Smooth muscle cell (in vitro differentiated cells): ENCODE measurements at regions not wholly inside any gene's neighbourhood (a gene's known extent, or its start where the extent isn't known, plus 50 kb on each side); places are given as distances from the start of the nearest gene placed in this dataset.

ENCODE experiments used
- DNase-seq: peaks from one replicate; lab custom pipeline; 2025; ENCODE audit not compliant: unreplicated experiment; lab: John Stamatoyannopoulos, UW
- H2AFZ ChIP-seq: fragments of 200-600 bp; sonication (generic); 2 replicates; pipeline ENCODE4 v1.6.0; 2016; ENCODE audit warnings: antibody characterized with exemption, low read depth, mild to moderate bottlenecking
- H3F3A ChIP-seq: fragments of 200-600 bp; sonication (generic); 2 replicates; pipeline ENCODE4 v1.6.0; 2017; ENCODE audit warnings: antibody characterized with exemption, low read depth
- H3K27ac ChIP-seq: fragments of 200-600 bp; sonication (generic); 2 replicates; pipeline ENCODE4 v1.5.1; 2016; ENCODE audit warnings: low read depth, mild to moderate bottlenecking
- H3K27me3 ChIP-seq: fragments of 200-600 bp; sonication (generic); 2 replicates; pipeline ENCODE4 v1.6.1; 2016; ENCODE audit warnings: low read depth, mild to moderate bottlenecking
- H3K36me3 ChIP-seq: fragments of 200-600 bp; sonication (generic); 2 replicates; pipeline ENCODE4 v1.5.1; 2016; ENCODE audit warnings: low read depth
- H3K4me1 ChIP-seq: fragments of 200-600 bp; sonication (generic); 2 replicates; pipeline ENCODE4 v1.5.1; 2016; ENCODE audit warnings: low read depth
- H3K4me2 ChIP-seq: fragments of 200-600 bp; sonication (generic); 2 replicates; pipeline ENCODE4 v1.6.0; 2016; ENCODE audit warnings: mild to moderate bottlenecking
- H3K4me3 ChIP-seq: fragments of 200-600 bp; sonication (generic); 2 replicates; pipeline ENCODE4 v1.5.1; 2016; ENCODE audit warnings: mild to moderate bottlenecking
- H3K79me2 ChIP-seq: fragments of 200-600 bp; sonication (generic); 2 replicates; pipeline ENCODE4 v1.6.0; 2016; ENCODE audit warnings: low read depth, mild to moderate bottlenecking
- H3K9ac ChIP-seq: fragments of 200-600 bp; sonication (generic); 2 replicates; pipeline ENCODE4 v1.6.0; 2016; ENCODE audit warnings: low read depth
- H3K9me3 ChIP-seq: fragments of 200-600 bp; sonication (generic); replicated peaks from 2 replicates; pipeline ENCODE4 v1.5.1; 2016; ENCODE audit warnings: low read depth
- H4K20me1 ChIP-seq: fragments of 200-600 bp; sonication (generic); 2 replicates; pipeline ENCODE4 v1.6.0; 2016; ENCODE audit warnings: low read depth
- WGBS: methylation state at CpG from one replicate; pipeline ENCODE4 v1.1.7; 2016; ENCODE audit warnings: low lambda C conversion rate; 5-methylcytosine and 5-hydroxymethylcytosine counted together
- TF ChIP-seq, protein P1 (sequence below): fragments of 200-600 bp; sonication (generic); IDR thresholded peaks from 2 replicates; pipeline ENCODE4 v1.5.1; 2017; ENCODE audit warnings: borderline replicate concordance, mild to moderate bottlenecking, antibody characterized with exemption; ENCODE audit not compliant: insufficient read depth, poor library complexity, severe bottlenecking

DNA sequence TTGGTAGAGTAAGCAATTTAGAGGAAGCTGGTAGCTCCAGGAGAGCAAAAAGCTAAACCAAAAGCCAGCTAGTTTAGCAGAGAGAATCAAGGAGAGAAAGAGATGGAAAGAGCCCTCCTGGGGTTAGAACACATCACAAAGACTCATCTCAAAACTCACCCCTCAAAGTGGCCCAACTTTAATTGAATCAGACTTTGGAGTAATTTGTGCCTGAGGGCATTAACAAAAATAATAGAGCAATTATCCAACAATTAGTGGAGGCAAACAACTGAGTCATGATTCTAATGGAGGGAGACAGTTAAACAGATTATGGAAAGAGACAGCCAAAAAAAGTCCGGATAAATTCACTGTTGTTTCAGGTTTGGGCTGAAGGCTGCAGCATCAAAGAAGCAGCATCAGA, 417.4 kb downstream of the KCNJ3 start:
- Histone ChIP-seq H3K9ac (no peak overlapping the region), H3K36me3 (no peaks in the 10 kb centered on the region), H3K27me3 (no peaks in the 10 kb centered on the region), H3K9me3 (no peaks in the 10 kb centered on the region), H3K4me3 (no peak overlapping the region), H3K4me1 (peaks cover 3% of the 10 kb centered on the region), H3F3A (no peaks in the 10 kb centered on the region), H4K20me1 (no peaks in the 10 kb centered on the region), H3K4me2 (no peak overlapping the region), H3K27ac (no peak overlapping the region), H3K79me2 (no peaks in the 10 kb centered on the region), H2AFZ (no peak overlapping the region)
- whole genome bisulfite sequencing, result 83% methylated on average over 1 of the region's 1 CpG
- DNase-seq, result no peak
- TF ChIP-seq, protein P1, sequence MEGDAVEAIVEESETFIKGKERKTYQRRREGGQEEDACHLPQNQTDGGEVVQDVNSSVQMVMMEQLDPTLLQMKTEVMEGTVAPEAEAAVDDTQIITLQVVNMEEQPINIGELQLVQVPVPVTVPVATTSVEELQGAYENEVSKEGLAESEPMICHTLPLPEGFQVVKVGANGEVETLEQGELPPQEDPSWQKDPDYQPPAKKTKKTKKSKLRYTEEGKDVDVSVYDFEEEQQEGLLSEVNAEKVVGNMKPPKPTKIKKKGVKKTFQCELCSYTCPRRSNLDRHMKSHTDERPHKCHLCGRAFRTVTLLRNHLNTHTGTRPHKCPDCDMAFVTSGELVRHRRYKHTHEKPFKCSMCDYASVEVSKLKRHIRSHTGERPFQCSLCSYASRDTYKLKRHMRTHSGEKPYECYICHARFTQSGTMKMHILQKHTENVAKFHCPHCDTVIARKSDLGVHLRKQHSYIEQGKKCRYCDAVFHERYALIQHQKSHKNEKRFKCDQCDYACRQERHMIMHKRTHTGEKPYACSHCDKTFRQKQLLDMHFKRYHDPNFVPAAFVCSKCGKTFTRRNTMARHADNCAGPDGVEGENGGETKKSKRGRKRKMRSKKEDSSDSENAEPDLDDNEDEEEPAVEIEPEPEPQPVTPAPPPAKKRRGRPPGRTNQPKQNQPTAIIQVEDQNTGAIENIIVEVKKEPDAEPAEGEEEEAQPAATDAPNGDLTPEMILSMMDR, result no peak

DNA sequence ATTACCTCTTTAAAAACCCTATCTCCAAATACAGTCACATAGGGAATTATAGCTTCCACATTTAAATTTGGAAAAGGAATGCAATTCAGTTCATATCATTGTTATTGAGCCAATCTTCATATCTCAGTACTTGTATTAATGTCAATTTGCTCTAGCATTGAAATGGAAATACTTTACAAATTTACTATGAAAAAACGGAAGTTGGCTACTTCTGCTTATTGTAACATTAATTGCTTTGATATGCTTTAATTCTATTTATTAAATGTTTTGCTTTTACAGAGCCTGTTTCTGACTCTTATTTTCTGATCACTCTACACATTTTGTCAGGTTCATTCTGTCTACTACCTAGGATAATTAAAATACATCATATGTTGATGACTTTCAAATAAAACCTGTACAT, 412.6 kb downstream of the KCNJ3 start:
- TF ChIP-seq, protein P1, result no peak
- no peaks in the 10 kb centered on the region for H3K9me3 ChIP-seq
- no peaks in the 10 kb centered on the region for H3K27me3 ChIP-seq
- H3K9ac ChIP-seq, result no peak overlapping the region
- no peaks in the 10 kb centered on the region for H3F3A ChIP-seq
- no peaks in the 10 kb centered on the region for H3K79me2 ChIP-seq
- no peak overlapping the region for H2AFZ ChIP-seq
- no peak overlapping the region for H3K4me2 ChIP-seq
- H3K27ac ChIP-seq, result no peak overlapping the region
- whole genome bisulfite sequencing, result 93% methylated on average over 1 of the region's 1 CpG
- no peak for DNase-seq
- no peaks in the 10 kb centered on the region for H3K36me3 ChIP-seq
- H4K20me1 ChIP-seq, result no peaks in the 10 kb centered on the region
- H3K4me1 ChIP-seq, result peaks cover 3% of the 10 kb centered on the region
- no peak overlapping the region for H3K4me3 ChIP-seq

- Histone ChIP-seq H3K4me1 (no peaks in the 10 kb centered on the region), H3F3A (no peaks in the 10 kb centered on the region), H3K9me3 (no peaks in the 10 kb centered on the region), H3K4me3 (no peak overlapping the region), H3K79me2 (no peaks in the 10 kb centered on the region), H3K9ac (no peak overlapping the region), H3K36me3 (no peaks in the 10 kb centered on the region), H3K4me2 (no peak overlapping the region), H3K27ac (no peak overlapping the region), H2AFZ (no peak overlapping the region), H3K27me3 (no peaks in the 10 kb centered on the region), H4K20me1 (no peaks in the 10 kb centered on the region)
- TF ChIP-seq, protein P1, result no peak
- DNase-seq, result no peak
- 88% methylated on average over 1 of the region's 1 CpG for WGBS
Observed at GRCh38 chr2:155109527-155109926, 411.0 kb downstream of the KCNJ3 start.

DNA sequence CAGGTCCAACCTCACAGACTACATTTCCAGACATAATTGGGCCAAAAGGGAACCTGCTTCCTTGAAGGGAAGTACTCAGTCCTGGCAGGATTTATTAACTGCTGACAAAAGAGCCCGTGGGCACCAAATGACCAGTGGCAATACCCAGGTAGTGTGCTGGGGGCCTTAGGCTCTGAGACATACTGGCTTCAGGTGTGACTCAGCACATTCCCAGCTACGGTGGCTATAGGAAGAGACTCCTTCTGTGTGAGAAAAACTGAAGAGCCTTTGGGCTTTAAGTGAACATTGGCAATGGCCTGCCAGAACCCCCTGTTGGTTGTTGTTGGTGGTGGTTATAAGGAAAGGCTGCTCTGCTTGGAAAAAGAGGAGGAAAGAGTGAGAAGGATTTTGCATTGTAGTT, 401.8 kb downstream of the KCNJ3 start:
- no peaks in the 10 kb centered on the region for H3K27me3 ChIP-seq
- no peaks in the 10 kb centered on the region for H3K36me3 ChIP-seq
- no peaks in the 10 kb centered on the region for H3K9me3 ChIP-seq
- DNase-seq, result no peak
- no peaks in the 10 kb centered on the region for H3K79me2 ChIP-seq
- no peaks in the 10 kb centered on the region for H3K4me1 ChIP-seq
- no peak overlapping the region for H3K27ac ChIP-seq
- WGBS, result 64% methylated on average over 2 of the region's 2 CpGs
- H4K20me1 ChIP-seq, result no peaks in the 10 kb centered on the region
- H3F3A ChIP-seq, result no peaks in the 10 kb centered on the region
- no peak overlapping the region for H3K4me3 ChIP-seq
- H2AFZ ChIP-seq, result no peak overlapping the region
- H3K9ac ChIP-seq, result no peak overlapping the region
- TF ChIP-seq, protein P1, result no peak
- H3K4me2 ChIP-seq, result no peak overlapping the region
